Fibroblast of mammary gland (primary cell): ENCODE measurements at regions not wholly inside any gene's neighbourhood (a gene's known extent, or its start where the extent isn't known, plus 50 kb on each side); places are given as distances from the start of the nearest gene placed in this dataset.

Experiments used
- DNase-seq: peaks from one replicate; pipeline ENCODE4 v3.0.0-alpha.2; 2010; ENCODE audit warnings: low read depth
- H3K4me3 ChIP-seq: 2 replicates; pipeline ENCODE4 v1.5.1; 2011; ENCODE audit warnings: low read depth, mild to moderate bottlenecking, low read length, moderate library complexity; ENCODE audit not compliant: control insufficient read depth
- CTCF ChIP-seq: conservative IDR thresholded peaks from 2 replicates; pipeline ENCODE4 v1.5.1; 2011; ENCODE audit warnings: low read depth, low read length, inconsistent platforms; ENCODE audit not compliant: control insufficient read depth, insufficient read depth

- H3K4me3 ChIP-seq: no peak overlapping the region
- TF ChIP-seq CTCF: no peak
- no peak for DNase-seq
Measured at GRCh38 chr5:9877488-9877887, 247.3 kb upstream of the TAS2R1 start.

- TF ChIP-seq CTCF: no peak
- no peak for DNase-seq
- H3K4me3 ChIP-seq: no peak overlapping the region
Measured at GRCh38 chr5:9876451-9876850, 246.3 kb upstream of the TAS2R1 start.

GRCh38 chr5:9869616-9870288 is 239.6 kb upstream of the TAS2R1 start:
- H3K4me3 ChIP-seq: no peak overlapping the region
- TF ChIP-seq CTCF: no peak
- DNase-seq: peak; percentile 77

- no peak for DNase-seq
- no peak for TF ChIP-seq CTCF
- no peak overlapping the region for H3K4me3 ChIP-seq
Measured at GRCh38 chr5:9865574-9865973, 235.4 kb upstream of the TAS2R1 start.

- no peak for TF ChIP-seq CTCF
- H3K4me3 ChIP-seq: no peak overlapping the region
- no peak for DNase-seq
Measured at GRCh38 chr5:9864791-9865190, 234.6 kb upstream of the TAS2R1 start.

GRCh38 chr5:9863486-9863885 is 233.3 kb upstream of the TAS2R1 start:
- TF ChIP-seq CTCF: no peak
- H3K4me3 ChIP-seq: no peak overlapping the region
- no peak for DNase-seq
